22Rv1 (cell line): ENCODE measurements at regions not wholly inside any gene's neighbourhood (a gene's known extent, or its start where the extent isn't known, plus 50 kb on each side); places are given as distances from the start of the nearest gene placed in this dataset.
A peak's percentile ranks its signal among the peaks of the same experiment; 100 is the strongest.

Experiments used
- H3K27ac ChIP-seq: fragments of 450-650 bp; 2 replicates; pipeline ENCODE4 v1.5.1; 2017
- CTCF ChIP-seq: fragments of 450-650 bp; IDR thresholded peaks from 2 replicates; pipeline ENCODE4 v1.5.1; 2017; ENCODE audit warnings: mild to moderate bottlenecking
- ZFX ChIP-seq: fragments of 450-650 bp; IDR thresholded peaks from 2 replicates; pipeline ENCODE4 v1.6.1; 2017; ENCODE audit warnings: antibody characterized with exemption, borderline replicate concordance

DNA sequence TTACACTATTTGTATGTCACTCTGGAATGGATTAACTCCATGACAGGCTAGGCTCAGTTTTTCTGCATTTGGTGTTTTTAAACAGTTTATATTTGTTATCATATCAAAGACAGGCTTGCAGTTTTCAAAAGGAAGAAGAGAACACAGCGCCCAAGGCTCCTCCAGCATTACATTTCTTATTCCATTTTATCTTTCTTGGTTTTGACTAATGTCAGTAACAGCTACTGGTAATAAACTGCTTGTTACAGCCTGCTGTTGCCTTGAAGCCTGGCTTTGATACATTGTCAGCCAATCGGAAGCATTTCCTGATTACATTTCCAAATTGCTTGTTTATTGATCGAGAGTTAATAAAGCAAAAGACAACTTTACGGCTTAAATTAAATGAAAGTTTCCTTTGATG lies 166.0 kb upstream of the MDFIC start:
- TF ChIP-seq CTCF = no peak
- TF ChIP-seq ZFX = no peak
- H3K27ac ChIP-seq = no peak overlapping the region

GRCh38 chr7:114758661-114759227 lies 163.2 kb upstream of the MDFIC start:
- TF ChIP-seq CTCF = no peak
- TF ChIP-seq ZFX = no peak
- H3K27ac ChIP-seq = peak overlapping the region; percentile 25; the same call in 1 of the 2 replicates

DNA sequence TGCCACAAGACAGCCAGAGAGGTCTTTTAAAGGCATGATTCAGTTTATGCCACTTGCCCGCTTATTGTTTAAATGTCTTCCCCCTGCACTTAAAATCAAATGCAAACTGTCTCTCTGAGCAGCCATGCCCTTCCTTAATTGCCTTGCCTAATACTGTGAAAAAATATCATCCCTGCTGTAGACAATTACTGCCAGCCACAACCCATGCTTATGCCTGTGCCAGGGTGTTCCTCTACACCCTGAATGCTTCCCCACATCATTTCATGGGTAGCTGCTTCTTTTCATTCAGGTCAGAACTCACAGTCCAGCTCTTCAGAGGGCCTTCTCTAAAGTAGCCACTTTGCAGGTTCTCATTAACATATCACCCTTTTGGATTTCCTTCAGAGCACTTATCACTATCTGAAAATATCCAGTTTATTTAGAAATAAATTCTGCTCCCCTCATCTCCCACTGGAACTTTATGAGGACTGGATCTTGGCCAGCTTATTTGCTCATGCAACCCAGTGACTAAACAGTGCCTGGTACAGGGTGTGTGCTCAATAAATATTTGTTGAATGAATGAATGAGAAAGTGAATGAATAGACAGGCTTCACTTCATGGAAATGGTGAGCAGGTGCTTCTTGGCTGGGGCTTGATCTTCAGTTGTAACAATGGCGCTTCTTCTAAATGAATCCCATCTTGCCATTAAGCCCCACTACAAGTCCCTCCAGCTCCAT lies 162.4 kb upstream of the MDFIC start:
- H3K27ac ChIP-seq = peak overlapping the region; percentile 25
- TF ChIP-seq CTCF = no peak
- TF ChIP-seq ZFX = no peak

- peak overlapping the region; percentile 25; the same call in 1 of the 2 replicates for H3K27ac ChIP-seq
- no peak for TF ChIP-seq CTCF
Observed at GRCh38 chr7:114760477-114760876, 161.4 kb upstream of the MDFIC start.

- no peak for TF ChIP-seq ZFX
- TF ChIP-seq CTCF = no peak
- H3K27ac ChIP-seq = no peak overlapping the region
Observed at GRCh38 chr7:114761973-114762372, 159.9 kb upstream of the MDFIC start.

DNA sequence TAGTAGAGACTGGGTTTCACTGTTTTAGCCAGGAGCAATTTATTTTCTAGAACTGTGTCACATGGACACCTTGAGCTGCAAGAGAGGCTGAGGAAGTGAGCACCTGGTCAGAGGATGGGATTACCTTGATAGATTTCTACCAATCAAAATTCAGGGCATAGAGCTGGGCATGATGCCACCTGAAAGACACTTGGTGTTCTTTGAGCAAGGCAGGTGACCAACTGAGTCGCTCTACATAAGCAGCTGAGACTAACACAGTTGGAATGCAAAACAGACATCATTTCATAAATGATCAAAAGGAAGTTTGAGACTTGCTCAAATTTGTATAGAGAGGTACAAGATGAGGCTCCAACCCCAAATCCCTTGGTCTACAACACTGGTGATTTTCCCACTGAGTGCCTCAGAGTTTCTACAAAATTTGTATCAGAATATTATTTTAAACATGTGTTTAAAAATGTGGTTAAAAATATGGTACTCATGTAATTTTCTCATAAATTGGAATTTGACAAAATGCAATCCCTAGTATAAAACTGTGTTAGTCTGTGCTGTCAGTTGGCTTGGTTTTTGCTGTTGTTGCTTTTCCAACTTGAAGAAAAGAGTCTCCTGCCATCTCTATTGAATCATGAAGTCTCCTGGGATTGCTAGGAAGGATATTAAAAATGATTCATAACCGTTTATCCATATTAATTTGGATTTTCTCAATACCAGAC lies 156.4 kb upstream of the MDFIC start:
- no peak overlapping the region for H3K27ac ChIP-seq
- no peak for TF ChIP-seq ZFX
- no peak for TF ChIP-seq CTCF

DNA sequence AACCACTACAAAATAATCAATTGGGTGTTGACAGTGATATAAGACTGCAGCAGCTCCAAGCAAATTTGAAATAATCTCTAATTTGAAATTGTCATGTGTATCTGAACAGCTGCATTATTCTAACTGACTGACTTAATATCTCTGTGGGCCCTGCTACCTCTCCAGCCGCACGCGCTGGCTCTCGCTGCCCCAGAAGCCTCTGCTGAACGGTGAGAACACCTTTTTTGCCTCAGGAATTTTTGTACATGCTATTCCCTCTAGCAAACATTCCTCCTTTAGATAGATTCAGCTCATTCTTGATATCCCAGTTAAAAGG lies 155.9 kb upstream of the MDFIC start:
- TF ChIP-seq CTCF = no peak
- TF ChIP-seq ZFX = no peak
- H3K27ac ChIP-seq = no peak overlapping the region
